Neural cell (in vitro differentiated cells): ENCODE measurements at regions not wholly inside any gene's neighbourhood (a gene's known extent, or its start where the extent isn't known, plus 50 kb on each side); places are given as distances from the start of the nearest gene placed in this dataset.

ENCODE experiments used
- EZH2 ChIP-seq: fragments of 200-600, 300-800 bp; shearing (Covaris generic), sonication (generic); IDR thresholded peaks from 2 replicates; pipeline ENCODE4 v1.6.1; 2014; ENCODE audit warnings: antibody characterized with exemption, low read length, borderline replicate concordance, mild to moderate bottlenecking; ENCODE audit not compliant: insufficient read depth, poor library complexity, severe bottlenecking
- REST ChIP-seq: IDR thresholded peaks from 2 replicates; pipeline ENCODE4 v1.6.1; 2012; ENCODE audit warnings: borderline replicate concordance

GRCh38 chr6:47180633-47181032 is 129.1 kb downstream of the TNFRSF21 start:
- TF ChIP-seq REST (no peak), EZH2 (no peak)
